T-helper 2 cell (primary cell): ENCODE measurements at regions not wholly inside any gene's neighbourhood (a gene's known extent, or its start where the extent isn't known, plus 50 kb on each side); places are given as distances from the start of the nearest gene placed in this dataset.

Experiments
- DNase-seq, 5 experiments: peaks; one replicate each; pipeline versions ENCODE4 v3.0.0 to v3.0.0-alpha.2; 2012 to 2022

DNA sequence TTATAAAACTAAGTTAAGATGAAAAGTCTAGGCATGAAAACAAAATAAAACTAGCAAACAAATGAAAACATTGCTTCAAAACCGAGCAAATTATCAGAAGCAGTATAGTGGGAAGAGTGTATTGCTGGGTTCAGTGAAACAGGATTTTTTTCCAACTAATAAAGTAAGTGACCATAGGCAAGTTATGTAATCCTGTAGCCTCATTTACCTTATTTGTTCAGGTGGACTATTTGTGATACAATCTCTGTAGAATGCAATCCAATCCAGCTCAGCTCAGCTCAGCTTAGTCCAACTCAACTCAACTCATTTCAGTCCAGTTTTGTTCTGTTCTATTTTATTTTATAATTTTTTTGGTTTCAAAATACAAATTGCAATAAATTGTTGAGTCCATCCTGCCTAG lies 276.7 kb upstream of the LRIG3 start:
- DNase-seq, result no peak

DNA sequence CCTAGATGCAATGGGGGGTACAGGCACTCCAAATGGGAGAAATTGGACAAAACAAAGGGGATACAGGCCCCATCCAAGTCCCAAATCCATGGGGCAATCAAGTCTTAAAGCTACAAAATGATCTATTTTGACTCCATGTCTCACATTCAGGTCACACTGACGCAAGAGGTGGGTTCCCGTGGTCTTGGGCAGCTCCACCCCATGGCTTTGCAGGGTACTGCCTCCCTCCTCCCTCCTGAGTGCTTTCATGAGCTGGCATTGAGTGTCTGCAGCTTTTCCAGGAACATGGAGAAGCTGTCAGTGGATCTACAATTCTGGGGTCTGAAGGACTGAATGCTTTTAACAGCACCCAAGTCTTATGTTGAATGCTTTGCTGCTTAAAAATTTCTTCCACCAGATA lies 274.5 kb upstream of the LRIG3 start:
- DNase-seq, result no peak

DNA sequence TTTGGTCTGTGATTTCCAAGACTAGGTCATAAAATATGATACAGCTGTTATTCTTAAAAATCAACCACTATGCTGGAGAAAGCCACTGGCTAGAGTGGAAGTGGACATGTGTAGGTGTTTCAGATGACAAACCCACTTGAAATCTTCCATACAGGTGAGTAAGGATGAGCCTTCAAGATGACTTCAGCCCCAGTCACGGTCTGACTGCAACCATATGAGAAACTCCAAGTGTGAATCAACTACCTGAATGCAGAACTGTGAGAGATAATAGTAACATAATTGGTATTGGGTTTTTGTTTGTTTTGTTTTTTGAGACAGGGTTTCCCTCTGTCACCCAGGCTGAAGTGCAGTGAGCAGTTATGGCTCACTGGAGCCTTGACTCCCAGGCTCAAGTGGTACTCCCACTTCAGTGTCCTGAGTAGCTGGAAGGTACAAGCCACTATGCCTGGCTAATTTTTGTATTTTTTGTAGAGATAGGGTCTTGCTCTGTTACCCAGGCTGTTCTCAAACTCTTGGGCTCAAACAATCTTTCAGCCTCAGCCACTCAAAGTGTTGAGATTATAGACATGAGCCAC lies 273.3 kb upstream of the LRIG3 start:
- DNase-seq, result no peak

DNA sequence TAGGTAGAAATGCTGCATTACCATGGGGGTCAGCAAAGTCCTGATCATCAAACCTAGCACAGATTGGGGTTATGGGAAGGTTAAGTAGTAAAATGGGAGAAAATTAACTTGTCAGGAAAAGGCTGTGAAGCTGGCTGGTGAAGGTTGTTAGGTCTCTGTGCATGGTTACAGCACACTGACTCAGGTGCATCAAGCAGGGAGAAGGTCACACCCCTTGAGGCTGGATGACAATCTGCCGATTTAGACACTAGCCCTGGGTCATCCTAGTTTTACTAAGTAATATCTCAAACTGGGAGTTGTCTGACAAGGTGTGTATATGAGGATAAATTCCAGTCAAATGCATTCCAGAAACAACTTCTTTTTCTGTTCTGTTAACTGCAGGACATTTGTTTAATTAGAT lies 271.1 kb upstream of the LRIG3 start:
- no peak for DNase-seq

DNA sequence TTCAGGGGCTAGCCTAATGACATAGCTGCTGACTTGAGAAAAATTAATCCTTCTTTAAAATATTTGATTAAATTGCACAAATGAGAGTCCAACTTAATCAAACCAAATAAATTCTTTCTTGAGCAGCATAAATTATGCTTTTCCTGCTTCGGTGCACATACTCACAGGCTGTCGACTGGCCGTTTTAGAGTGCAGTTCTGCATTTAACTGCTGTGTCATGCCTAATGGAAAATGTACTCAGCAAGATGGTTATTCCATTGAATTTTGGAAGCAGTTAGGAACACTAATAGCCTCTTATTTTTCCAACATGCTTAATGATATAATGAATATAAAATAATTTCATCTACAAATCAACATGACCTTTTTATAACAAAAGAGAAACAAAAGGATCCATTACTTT lies 266.1 kb upstream of the LRIG3 start:
- no peak for DNase-seq

DNA sequence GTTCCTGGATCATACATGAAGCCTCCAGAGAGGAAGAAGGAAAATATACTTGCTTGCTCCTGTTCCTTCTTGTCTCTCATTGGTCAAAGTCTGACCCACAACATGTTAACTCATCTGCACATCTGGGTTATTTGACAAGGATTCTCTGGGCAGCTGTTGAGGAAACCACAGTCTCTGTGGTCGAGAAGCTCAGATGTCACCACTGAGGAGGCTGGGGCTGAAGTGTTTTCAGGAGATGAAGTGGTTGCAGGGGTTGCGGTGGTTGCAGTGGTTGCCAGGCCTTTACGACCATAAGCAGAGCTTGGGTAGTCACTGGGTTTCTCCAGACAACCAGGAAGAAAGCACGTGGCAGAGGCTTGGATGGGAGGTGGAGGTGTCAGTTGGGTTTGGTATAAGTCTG lies 265.0 kb upstream of the LRIG3 start:
- peak in 1 of 5 experiments; percentile 2 for DNase-seq

DNA sequence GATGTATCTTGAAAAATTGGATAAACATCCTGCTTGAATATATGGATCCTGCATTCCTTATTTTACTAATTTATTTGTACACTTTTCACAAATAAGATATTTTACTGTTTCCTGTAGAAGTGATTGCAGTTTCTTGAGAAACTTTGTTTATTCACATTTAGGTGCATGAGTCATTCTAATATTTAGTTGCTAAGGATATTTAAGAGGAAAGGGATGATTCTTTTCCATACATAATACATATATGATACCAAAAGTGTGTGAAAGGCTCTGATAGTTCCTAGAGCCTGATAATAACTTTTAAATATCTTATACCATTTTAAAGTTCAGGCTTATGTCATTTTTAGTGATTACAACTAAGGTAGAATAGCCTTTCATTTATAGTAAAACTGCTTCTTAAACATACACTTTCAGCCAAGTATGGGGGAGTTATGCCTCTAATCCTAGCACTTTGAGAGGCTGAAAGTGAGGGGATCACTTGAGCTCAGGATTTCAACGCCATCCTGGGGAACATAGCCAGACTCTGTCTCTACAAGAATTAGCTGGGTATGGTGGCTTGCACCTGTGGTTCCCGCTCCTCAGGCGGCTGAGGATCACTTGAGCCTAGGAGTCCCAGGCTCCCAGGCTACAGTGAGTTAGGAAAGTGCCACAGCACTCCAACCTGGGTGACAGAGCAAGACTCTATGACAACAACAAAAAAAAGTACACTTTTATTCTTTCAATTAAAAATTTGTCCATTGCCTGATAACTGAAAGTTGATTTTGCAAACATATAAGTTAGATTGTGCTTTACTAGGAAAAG lies 262.6 kb upstream of the LRIG3 start:
- DNase-seq, result no peak

DNA sequence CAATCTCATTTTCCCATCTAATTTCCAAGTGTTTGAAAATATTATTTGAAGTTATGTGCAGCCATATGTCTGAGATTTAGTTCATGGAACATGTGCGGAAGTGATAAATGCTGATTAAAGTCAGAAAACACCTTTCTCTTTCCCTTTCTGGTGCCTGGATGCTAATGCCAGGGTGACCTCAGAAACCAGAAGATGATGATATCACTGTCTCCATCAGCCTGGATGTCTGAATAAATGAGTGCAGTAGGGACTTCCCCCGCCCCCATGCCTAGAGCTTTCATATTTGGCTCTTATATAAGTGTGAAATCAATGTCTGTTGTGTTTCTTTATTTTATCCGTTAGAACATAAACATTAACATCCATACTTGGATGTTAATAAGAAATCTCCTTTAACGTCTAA lies 261.9 kb upstream of the LRIG3 start:
- peak in 1 of 5 experiments; percentile 27 for DNase-seq

DNA sequence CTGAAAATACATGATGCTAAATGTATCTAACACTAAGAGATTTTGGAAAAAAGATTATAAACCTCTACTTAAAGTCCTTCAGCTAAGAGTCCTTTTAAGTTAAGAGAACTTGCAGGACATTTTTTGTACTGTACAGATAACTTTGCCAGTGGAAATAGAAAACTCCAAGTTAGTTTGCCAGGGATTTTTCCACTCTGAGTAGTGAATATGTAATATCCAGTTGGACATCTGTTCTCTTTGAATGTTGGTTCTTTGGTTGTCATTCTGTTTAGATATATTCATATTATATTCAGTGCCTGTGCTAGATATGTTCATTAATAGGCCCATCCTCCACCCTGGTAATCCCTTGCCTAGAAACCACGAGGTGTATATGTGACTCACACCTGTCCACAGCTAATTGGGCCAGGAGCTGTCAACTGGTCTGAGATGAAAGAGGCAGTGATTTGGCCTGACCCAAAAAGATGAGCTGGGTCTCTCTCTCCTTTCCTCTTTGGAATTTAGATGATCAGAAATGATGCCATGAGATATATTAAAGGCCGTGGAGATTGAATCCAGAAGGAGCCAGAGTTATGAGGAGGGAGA lies 261.0 kb upstream of the LRIG3 start:
- no peak for DNase-seq

DNA sequence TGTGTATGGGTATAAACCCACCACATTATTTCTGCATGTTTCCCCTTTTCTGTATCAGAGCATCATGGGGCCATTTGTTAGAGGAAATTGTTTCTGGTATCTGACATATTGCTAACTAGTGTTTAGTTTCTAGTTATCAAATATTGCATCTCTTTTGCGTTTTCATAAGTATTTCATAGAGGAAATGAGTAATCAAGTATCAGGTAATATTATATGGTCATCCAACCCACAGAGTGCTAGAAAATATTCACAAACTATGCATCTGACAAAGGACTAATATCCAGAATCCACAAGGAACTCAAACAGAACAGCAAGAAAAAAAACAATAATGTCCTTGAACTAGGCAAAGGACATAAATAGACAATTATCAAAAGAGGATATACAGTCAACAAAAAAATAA lies 258.9 kb upstream of the LRIG3 start:
- DNase-seq, result no peak

DNA sequence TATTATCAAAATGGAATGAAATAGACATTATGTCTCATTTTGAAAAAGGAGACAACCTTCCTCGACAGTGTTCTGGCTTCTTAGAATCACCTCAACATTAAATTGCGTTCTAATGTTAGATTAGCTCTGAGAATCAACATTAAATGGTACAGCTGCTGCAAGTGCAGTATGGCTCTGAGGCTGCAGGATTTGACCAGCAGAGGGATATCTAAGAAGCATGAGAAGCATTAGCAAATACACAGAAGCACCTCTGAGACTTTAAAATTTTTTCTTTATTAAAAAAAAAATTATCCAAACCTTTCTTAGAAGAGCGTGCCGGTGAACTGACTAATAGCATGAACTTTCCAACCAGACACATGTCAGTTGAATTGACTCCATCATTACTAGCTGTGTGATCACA lies 253.4 kb upstream of the LRIG3 start:
- DNase-seq, result no peak

DNA sequence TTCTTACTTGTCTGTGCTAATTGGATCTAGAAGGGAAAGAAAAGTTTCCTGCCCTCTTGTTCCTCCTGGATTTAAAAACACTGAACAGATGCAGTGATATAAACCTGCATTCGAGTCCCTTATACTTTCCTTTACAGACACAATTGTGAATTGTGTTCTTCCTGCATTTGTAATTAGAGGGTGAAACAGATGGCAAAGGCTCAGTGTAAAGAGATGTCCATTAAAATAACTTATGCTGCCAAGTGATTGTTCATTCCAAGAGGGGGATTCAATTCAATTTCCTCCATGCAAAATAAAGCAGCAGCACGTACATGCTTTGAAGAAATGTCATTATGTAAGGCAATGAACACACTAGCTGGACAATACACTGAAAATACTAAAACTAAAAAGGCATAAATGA lies 248.3 kb upstream of the LRIG3 start:
- DNase-seq, result no peak

DNA sequence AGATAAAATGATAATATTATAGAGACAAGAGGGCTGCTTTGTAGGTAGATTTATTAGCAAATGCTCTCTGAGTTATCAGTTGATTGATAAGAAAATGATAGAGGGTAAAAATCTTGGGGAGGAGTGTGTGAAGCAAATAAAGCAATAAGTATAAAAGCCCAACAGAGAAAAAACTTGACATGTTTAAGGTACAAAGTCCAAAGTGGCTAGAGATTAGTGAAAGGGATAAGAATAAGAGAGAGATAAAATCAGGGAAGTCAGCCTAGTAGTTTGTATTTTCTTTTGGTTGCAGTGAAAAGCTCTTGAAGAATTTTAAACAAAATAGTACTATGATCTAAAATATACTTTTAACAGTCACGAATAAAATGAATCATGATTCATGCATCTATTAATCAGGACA lies 246.2 kb upstream of the LRIG3 start:
- no peak for DNase-seq

DNA sequence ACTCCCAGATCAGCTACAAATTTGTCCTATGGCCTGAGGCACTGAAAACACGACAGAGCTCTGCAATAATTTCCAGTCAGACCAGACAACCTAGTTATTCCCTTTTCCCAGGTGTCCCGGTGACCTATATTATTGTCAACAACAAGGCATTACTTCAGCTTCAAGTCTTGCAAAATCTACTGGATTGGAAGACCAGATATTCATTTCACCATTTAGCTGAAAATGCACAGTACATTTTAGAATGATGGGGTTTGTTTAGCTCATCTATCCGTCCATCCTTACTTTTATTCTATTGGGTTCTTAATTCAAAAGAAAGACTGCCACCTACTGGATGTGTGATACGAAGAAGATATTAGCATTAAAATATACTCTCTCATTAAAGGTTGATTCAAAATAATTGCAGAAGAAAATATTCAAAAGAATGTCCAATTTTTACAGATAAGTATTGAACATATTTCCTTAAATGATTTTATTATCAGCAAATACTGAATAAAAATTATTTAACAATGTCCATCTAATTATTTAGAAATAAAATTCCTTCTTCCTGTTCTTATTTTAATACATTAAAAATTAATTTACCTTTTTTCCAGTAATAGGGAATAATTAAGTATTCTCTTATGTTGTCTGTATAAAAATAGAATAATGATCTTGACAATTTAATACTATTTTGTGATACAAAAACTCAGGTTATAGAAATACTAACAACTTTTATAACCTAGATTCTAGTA lies 244.9 kb upstream of the LRIG3 start:
- DNase-seq, result peak in 1 of 5 experiments; percentile 12

DNA sequence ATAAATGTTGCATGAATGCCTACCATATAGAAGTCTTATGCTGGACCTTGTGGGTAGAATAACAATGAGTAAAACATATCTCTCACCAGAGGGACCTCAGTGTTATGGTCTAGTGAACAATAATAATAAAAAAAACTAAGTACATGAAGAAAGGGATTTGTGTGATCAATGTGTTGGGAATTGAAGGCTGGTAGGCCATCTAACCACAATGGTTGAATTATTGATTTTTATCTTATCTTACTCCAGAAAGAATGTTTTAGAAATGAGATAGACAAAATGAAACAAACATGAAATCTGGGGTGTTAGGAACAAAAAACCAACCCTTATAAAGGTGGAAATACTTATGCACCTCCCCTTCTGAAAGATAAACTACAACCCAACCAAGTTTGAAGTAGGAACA lies 243.9 kb upstream of the LRIG3 start:
- no peak for DNase-seq

DNA sequence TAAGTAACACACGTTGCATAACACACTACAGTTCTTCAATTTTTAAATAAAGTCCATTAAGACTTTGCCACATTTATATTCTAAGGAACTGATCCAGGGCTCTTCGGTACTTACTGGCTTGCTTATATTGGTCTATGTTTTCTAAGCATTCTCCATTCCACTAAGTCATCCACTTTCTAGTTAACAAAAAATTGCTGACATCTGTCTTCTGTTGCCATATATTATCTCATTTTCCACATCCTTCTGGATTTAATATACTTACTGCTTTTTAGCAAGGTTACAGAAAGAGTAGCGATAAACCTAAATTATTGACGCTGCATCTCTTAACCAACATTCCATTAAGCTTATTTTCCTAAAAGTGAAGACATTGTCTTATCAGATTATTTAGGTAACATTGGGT lies 238.4 kb upstream of the LRIG3 start:
- no peak for DNase-seq

DNA sequence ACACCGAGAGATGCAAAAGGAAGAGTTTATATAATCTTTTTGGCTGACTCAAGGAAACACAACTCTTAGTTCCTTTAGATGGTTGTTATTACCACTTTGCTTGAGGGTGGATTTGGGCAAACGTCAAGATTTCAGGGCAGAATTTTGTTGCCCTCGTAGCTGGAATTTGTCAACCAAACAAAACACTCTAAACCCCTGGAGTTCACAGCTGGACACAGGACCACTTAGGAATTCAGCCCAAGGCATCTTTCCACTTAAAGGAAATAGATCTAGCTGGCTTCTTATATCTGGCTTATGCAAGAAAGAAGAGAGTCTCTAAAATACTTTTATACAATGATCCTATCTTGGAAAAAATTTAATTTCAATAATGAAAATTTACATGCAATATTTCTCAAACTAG lies 237.8 kb upstream of the LRIG3 start:
- no peak for DNase-seq

DNA sequence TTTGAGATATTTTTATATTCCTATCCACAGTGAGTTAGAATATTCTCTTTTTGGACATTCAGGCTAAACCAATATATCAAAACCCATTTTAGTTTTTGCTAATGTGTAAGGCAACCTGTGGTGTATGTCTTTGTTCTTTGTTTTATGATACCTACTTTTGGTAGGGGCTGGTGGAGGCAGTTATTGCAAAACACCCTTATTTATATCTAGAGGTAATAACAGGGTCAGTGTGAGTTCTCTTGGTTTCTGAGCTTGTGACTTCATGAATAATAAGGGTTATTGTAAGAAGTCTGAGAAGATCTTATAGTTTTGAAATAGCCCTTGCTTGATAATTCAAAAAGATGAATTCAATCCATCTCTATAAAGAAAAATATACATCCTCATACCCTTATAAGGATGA lies 235.1 kb upstream of the LRIG3 start:
- no peak for DNase-seq

DNA sequence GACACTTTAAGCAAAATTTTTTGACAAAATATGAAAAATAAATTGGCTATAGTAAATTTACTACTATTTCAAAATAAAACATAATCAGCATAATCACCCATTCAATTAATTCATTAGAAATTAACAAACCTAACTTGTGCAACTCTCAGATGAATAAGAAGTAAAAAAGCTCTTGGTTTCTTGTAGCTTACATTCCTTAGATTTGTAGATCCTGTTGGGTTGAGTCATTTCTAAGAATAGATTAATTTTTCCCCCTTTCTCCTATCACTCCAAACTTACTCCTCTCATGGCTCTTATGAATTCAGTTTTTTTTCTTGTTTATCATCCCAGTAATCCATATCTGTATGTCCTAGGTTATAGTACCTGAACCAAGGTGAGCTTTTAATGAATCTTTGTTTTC lies 230.9 kb upstream of the LRIG3 start:
- DNase-seq, result no peak

DNA sequence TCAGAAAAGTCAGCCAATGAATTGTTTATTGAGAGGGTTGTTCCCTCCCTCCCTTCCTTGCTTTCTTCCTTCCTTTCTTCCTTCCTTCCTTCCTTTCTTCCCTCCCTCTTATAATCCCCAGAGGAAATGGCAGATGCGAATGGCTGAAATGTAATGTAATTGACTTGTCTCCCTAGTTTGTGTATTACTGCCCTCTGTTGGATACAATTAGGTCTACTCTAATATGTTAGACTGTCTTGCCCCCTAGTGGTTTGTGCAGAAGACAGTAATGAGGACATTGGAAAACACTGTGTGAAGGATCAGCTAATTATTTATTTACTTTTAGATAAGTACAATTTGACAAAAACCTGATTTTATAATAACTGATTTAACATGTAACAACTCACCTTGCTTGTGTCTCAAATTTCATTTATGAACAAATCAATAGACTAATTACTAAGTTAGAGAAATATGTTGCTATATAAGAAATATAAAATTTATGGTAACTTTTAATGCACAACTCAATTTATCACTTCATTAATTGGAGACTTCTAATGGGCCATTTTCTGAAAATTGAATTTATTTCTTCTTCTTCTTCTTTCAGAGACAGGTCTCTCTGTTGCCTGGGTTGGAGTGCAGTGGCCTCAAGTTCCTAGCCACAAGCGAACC lies 229.8 kb upstream of the LRIG3 start:
- peak in 1 of 5 experiments; percentile 68 for DNase-seq

DNA sequence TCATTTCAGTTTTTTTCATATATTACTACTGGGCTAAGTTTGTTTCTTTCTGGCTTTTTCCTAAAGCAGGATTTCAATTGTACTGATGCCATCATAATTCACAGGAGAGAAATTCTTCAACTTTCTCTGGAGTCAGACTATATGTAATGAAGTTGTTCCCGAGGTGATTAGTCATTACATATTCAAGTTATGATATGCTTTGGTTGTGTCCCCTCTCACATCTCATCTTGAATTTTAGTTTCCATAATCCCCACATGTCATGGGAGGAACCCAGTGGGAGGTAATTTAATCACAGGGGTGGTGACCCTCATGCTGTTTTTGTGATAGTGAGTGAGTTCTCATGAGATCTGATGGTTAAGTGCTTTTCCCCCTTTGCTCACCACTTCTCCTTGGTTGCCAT lies 227.5 kb upstream of the LRIG3 start:
- no peak for DNase-seq

DNA sequence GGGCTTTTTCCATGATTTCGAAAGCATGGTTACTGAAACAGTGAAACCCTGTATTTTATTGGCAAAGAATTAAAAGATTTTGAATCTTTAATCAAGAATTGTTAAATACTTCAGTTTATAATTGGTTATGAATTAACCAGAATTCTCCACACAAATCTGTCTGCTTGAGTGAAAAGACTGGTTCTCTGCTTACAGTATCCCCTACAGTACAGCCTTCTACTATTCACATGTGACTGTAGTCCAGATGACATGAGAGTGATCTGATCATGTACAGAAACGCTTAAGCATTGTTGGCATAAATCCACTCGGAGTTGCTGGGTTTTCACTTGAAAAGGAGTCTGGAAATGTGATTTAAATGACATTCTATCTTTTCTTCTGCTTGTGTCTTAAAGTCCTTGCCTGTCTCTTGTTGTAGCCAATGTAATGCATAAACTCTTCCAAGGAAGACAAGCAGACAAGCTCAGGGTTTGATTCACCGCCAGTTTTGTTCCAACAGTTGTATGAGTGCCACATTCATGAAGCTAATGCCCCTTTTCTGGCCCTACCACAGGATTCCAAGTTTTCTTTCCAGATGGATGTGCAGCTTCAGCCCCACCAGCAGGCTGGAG lies 222.0 kb upstream of the LRIG3 start:
- no peak for DNase-seq

DNA sequence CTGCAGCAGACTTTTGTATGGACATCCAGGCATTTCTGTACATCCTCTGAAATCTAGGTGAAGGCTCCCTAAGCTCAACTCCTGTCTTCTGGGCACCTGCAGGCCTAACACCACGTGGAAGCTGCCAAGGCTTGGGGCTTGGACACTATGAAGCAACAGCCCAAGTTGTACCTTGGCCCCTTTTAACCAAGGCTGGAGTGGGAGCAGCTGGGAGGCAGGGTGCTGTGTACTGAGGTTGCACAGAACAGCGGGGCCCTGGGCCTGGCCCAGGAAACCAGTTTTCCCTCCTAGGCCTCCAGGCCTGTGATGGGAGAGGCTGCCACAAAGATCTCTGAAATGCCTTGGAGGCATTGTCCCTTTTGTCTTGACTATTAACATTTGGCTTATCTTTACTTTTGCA lies 214.4 kb upstream of the LRIG3 start:
- no peak for DNase-seq
